Body of pancreas (tissue), 4 donors: ENCODE measurements at regions not wholly inside any gene's neighbourhood (a gene's known extent, or its start where the extent isn't known, plus 50 kb on each side); places are given as distances from the start of the nearest gene placed in this dataset.

ENCODE experiments used
- ATAC-seq: fragments of 150-250 bp; one replicate; pipeline ENCODE4 v1.9.1; 2016
- DNase-seq, 4 donors: peaks; one replicate each; pipeline ENCODE4 v3.0.0-alpha.2; 2019
- H3K27ac ChIP-seq, 4 donors: fragments of 200-600 bp; sonication (generic); 1 replicate in 3 of 4; 2 replicates in 1 of 4; pipeline versions ENCODE4 v1.5.1 to v1.6.1; 2016 to 2019; ENCODE audit warnings: mild to moderate bottlenecking in 1 of 4, mixed read lengths in 1 of 4, moderate library complexity in 1 of 4
- H3K27me3 ChIP-seq, 2 donors: fragments of 200-600 bp; sonication (generic); one replicate each; pipeline ENCODE4 v1.6.0; 2016; ENCODE audit warnings: mild to moderate bottlenecking in 1 of 2
- H3K36me3 ChIP-seq, 2 donors: fragments of 200-600 bp; sonication (generic); replicated peaks in 1 of 2; 2 replicates each; pipeline ENCODE4 v1.5.1; 2016; ENCODE audit warnings: low read depth in 2 of 2; ENCODE audit not compliant: insufficient read depth in 1 of 2
- H3K4me1 ChIP-seq: fragments of 200-600 bp; sonication (generic); one replicate; pipeline ENCODE4 v1.6.0; 2016
- H3K4me3 ChIP-seq, 2 donors: fragments of 200-600 bp; sonication (generic); 1 replicate in 1 of 2; 2 replicates in 1 of 2; pipeline ENCODE4 v1.5.1; 2016 to 2019
- H3K9me3 ChIP-seq, 3 donors: fragments of 200-600 bp; sonication (generic); 1 replicate in 2 of 3; 2 replicates in 1 of 3; pipeline ENCODE4 v1.5.1; 2016
- POLR2A ChIP-seq, 3 donors: fragments of 450-650 bp; IDR thresholded peaks; one replicate each; pipeline ENCODE4 v1.6.1; 2016; ENCODE audit warnings: antibody characterized with exemption in 3 of 3, mild to moderate bottlenecking in 2 of 3
- WGBS, 2 donors: methylation state at CpG; one replicate each; pipeline ENCODE4 v1.1.5; 2017; 5-methylcytosine and 5-hydroxymethylcytosine counted together
- intact Hi-C: fragments of 100-400 bp; cut with DNase I; formaldehyde crosslinking; loops from one replicate; pipeline ENCODE4 v1.15.1; 2023
- TF ChIP-seq, protein P1 (sequence below), 7 experiments: fragments of 450-650 bp in 4 of 7; fragments of 200-600 bp in 3 of 7; sonication (generic) in 3 of 7; IDR thresholded peaks; one replicate each; pipeline ENCODE4 v1.5.1; 2016 to 2019; ENCODE audit warnings: antibody characterized with exemption in 7 of 7

DNA sequence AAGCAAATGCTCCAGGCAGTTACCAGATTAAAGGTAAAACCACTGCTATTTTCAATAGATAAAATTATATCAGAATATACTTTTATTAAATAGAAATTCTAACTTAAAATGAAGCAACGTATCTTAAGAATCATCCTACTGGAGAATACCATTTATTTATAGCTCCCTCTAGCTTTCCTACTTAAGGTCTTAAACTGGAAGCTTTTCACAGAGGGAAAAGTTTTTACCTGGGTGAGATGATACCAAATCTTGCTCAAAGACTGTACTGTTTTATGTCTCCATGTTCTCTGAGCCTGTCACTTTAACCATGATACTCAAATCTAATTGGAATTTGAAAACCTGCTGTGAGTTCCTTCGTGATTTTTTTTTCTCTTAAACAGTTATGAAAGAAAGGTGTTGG is 291.8 kb downstream of the AASDHPPT start:
- H3K4me1 ChIP-seq, result no peaks in the 10 kb centered on the region
- no peak overlapping the region for H3K4me3 ChIP-seq
- H3K27ac ChIP-seq, result no peak overlapping the region
- no peaks in the 10 kb centered on the region for H3K27me3 ChIP-seq
- ATAC-seq (no peak), DNase-seq (no peak)
- no peak for TF ChIP-seq POLR2A (IDR thresholded peaks at IDR 0.05)
- TF ChIP-seq, protein P1, sequence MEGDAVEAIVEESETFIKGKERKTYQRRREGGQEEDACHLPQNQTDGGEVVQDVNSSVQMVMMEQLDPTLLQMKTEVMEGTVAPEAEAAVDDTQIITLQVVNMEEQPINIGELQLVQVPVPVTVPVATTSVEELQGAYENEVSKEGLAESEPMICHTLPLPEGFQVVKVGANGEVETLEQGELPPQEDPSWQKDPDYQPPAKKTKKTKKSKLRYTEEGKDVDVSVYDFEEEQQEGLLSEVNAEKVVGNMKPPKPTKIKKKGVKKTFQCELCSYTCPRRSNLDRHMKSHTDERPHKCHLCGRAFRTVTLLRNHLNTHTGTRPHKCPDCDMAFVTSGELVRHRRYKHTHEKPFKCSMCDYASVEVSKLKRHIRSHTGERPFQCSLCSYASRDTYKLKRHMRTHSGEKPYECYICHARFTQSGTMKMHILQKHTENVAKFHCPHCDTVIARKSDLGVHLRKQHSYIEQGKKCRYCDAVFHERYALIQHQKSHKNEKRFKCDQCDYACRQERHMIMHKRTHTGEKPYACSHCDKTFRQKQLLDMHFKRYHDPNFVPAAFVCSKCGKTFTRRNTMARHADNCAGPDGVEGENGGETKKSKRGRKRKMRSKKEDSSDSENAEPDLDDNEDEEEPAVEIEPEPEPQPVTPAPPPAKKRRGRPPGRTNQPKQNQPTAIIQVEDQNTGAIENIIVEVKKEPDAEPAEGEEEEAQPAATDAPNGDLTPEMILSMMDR (IDR thresholded peaks at IDR 0.05), result no peak
- no peaks in the 10 kb centered on the region for H3K36me3 ChIP-seq
- H3K9me3 ChIP-seq, result no peaks in the 10 kb centered on the region
- 41 to 47% methylated on average over 2 of the region's 2 CpGs for WGBS, 2 donors
- intact Hi-C loops, result no loop called here

DNA sequence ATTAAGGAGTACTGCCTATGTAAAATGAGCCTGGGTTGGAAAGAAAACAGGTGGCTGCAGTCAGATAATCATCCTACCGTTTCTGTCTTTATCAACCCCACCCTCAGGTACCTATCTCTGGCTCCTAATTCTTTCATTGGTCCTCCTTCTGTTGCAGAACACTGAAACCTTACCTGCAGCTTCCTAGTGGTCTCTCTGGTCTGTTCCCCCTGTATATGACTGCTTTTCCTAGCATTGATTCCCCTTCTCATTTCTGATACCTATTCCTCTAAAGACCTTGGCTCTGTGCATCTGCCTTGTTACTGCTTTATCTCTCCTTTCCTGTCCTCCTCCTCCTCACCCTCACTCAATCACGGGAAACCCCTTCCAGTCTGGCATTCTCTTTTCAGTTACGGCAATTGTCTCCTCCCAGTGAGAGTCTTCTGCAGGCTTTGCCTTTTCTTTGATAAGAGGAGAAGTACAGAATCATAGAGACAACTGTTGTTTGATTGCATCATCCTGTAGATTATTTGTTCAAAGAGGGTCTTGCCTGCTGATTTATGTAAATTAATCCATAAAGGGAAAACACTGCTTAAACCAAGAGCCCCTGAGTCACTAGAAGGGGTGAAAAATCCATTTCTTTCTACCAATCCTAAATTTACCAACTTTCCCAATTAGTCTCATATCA is 301.2 kb downstream of the AASDHPPT start:
- no peak overlapping the region for H3K27ac ChIP-seq
- H3K36me3 ChIP-seq, result no peaks in the 10 kb centered on the region
- no peak overlapping the region for H3K4me3 ChIP-seq
- no peak for ATAC-seq
- no peaks in the 10 kb centered on the region for H3K27me3 ChIP-seq
- intact Hi-C loops, result no loop called here
- 56 to 60% methylated on average over 3 of the region's 3 CpGs for WGBS, 2 donors
- TF ChIP-seq, protein P1 (IDR thresholded peaks at IDR 0.05), result no peak
- no peaks in the 10 kb centered on the region for H3K4me1 ChIP-seq
- no peaks in the 10 kb centered on the region for H3K9me3 ChIP-seq
- DNase-seq, result no peak

DNA sequence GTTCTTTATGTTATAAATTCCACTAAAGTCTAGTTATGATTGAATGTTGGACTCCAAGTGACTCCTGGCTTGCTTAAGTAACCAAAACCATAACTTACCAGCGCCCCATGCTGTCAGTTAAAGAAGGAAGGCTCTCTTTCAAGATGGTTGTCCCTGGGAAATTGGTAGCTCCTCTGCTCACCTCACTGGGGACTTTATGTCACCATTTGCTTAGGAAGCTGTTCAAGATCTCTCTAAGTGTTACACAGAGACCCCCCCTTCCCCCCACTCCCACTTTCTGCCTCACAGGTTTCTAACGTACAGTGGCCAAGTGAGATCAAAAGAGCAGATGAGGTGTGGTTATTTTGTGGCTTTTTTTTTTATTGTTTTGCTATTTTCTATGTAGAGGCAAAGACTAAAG is 301.8 kb downstream of the AASDHPPT start:
- Histone ChIP-seq H3K27ac (no peak overlapping the region), H3K27me3 (no peaks in the 10 kb centered on the region), H3K4me3 (no peak overlapping the region), H3K9me3 (no peaks in the 10 kb centered on the region), H3K4me1 (no peaks in the 10 kb centered on the region), H3K36me3 (no peaks in the 10 kb centered on the region)
- DNase-seq (no peak), ATAC-seq (no peak)
- intact Hi-C loops, result no loop called here
- no peak for TF ChIP-seq POLR2A (IDR thresholded peaks at IDR 0.05)
- TF ChIP-seq, protein P1 (IDR thresholded peaks at IDR 0.05), result no peak
- 78 to 79% methylated on average over 2 of the region's 2 CpGs for WGBS, 2 donors

DNA sequence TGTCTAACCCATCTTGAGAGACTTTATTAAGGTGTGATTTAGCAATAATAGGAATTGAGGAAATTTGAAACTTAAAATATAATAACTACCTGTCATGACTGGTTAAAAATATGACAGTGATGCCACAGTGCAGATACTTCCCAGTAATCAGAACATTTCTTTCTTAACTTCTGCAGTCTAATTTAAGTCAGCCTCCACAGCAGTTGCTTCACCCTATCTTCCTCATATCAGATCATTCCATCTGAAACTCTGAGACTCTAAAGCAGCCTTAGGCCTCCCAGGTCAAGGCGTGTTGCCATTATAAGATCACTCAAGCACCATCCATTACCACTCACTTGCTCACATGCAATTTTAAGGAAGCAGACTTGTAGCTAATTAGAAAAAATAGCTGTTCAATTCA is 302.2 kb downstream of the AASDHPPT start:
- H3K36me3 ChIP-seq, result no peaks in the 10 kb centered on the region
- no peak for ATAC-seq
- WGBS, 2 donors, result 86 to 100% methylated on average over 1 of the region's 1 CpG
- DNase-seq, result no peak
- no peak overlapping the region for H3K4me3 ChIP-seq
- H3K4me1 ChIP-seq, result no peaks in the 10 kb centered on the region
- H3K27ac ChIP-seq, result no peak overlapping the region
- H3K27me3 ChIP-seq, result no peaks in the 10 kb centered on the region
- intact Hi-C loops, result no loop called here
- TF ChIP-seq POLR2A (IDR thresholded peaks at IDR 0.05), result no peak
- TF ChIP-seq, protein P1 (IDR thresholded peaks at IDR 0.05), result no peak
- H3K9me3 ChIP-seq, result no peaks in the 10 kb centered on the region

DNA sequence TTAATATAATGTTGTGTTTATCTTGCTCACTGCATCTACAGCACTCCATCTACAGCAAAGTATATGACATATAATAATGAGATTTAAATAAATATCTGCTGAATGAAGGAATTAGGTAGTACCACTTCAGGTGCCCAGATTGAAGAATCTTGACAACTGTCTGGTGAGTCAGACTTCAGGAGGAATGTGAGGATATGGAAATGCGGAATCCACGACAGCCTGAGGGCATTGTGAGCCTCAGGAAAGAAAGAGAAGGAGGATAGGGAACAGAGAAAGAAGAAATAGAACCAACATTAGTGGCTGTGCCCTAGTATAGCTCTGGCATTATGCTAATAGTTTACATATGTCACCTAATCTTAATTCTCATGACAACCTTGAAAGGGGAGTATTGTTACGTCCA is 304.4 kb downstream of the AASDHPPT start:
- ATAC-seq (no peak), DNase-seq (no peak)
- no peak for TF ChIP-seq POLR2A (IDR thresholded peaks at IDR 0.05)
- TF ChIP-seq, protein P1 (IDR thresholded peaks at IDR 0.05), result no peak
- H3K4me1 ChIP-seq, result no peaks in the 10 kb centered on the region
- H3K4me3 ChIP-seq, result no peak overlapping the region
- 69 to 74% methylated on average over 3 of the region's 3 CpGs for WGBS, 2 donors
- no peaks in the 10 kb centered on the region for H3K9me3 ChIP-seq
- no peak overlapping the region for H3K27ac ChIP-seq
- no peaks in the 10 kb centered on the region for H3K36me3 ChIP-seq
- H3K27me3 ChIP-seq, result no peaks in the 10 kb centered on the region
- intact Hi-C loops, result no loop called here
